OCI-LY7 (cell line): ENCODE measurements at regions not wholly inside any gene's neighbourhood (a gene's known extent, or its start where the extent isn't known, plus 50 kb on each side); places are given as distances from the start of the nearest gene placed in this dataset.

Experiments used
- EZH2phosphoT487 ChIP-seq: fragments of 200-600 bp; sonication (generic); IDR thresholded peaks from 2 replicates; pipeline ENCODE4 v1.6.1; 2018; ENCODE audit warnings: low read depth, borderline replicate concordance, mild to moderate bottlenecking, mixed run types, antibody characterized with exemption, low read length, moderate library complexity, mixed read lengths
- TF ChIP-seq, protein P1 (sequence below): fragments of 200-600 bp; sonication (generic); conservative IDR thresholded peaks from 2 replicates; pipeline ENCODE4 v1.5.1; 2014; ENCODE audit warnings: mild to moderate bottlenecking, antibody characterized with exemption, low read length, moderate library complexity, mixed read lengths

GRCh38 chr9:30362373-30362772, 2022.1 kb upstream of the ACO1 start:
- TF ChIP-seq, protein P1, sequence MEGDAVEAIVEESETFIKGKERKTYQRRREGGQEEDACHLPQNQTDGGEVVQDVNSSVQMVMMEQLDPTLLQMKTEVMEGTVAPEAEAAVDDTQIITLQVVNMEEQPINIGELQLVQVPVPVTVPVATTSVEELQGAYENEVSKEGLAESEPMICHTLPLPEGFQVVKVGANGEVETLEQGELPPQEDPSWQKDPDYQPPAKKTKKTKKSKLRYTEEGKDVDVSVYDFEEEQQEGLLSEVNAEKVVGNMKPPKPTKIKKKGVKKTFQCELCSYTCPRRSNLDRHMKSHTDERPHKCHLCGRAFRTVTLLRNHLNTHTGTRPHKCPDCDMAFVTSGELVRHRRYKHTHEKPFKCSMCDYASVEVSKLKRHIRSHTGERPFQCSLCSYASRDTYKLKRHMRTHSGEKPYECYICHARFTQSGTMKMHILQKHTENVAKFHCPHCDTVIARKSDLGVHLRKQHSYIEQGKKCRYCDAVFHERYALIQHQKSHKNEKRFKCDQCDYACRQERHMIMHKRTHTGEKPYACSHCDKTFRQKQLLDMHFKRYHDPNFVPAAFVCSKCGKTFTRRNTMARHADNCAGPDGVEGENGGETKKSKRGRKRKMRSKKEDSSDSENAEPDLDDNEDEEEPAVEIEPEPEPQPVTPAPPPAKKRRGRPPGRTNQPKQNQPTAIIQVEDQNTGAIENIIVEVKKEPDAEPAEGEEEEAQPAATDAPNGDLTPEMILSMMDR: no peak
- no peak for TF ChIP-seq EZH2phosphoT487
